ENCODE measurements at regions not wholly inside any gene's neighbourhood (a gene's known extent, or its start where the extent isn't known, plus 50 kb on each side); places are given as distances from the start of the nearest gene placed in this dataset.

GRCh38 chr7:106397994-106398393 is 113.2 kb upstream of the NAMPT start:
- TF ChIP-seq CTCF (IDR thresholded peaks at IDR 0.05), result no peak
- no peak for TF ChIP-seq ZFX (IDR thresholded peaks at IDR 0.05; ENCODE audit: borderline replicate concordance)

Data from 22Rv1 (cell line).